Upper lobe of right lung (tissue), 1 donor: ENCODE measurements at regions not wholly inside any gene's neighbourhood (a gene's known extent, or its start where the extent isn't known, plus 50 kb on each side); places are given as distances from the start of the nearest gene placed in this dataset.

Source experiments
- ATAC-seq: fragments of 200-7000 bp; cut with Tn5 transposase; one replicate; pipeline ENCODE4 v1.9.1; 2020; ENCODE audit warnings: mild to moderate bottlenecking, moderate library complexity
- DNase-seq: peaks from one replicate; pipeline ENCODE4 v3.0.0-alpha.2; 2020
- H3K27ac ChIP-seq: fragments of 200-600 bp; one replicate; pipeline ENCODE4 v1.8.0; 2022
- H3K27me3 ChIP-seq: fragments of 200-600 bp; one replicate; pipeline ENCODE4 v1.8.0; 2022; ENCODE audit warnings: mild to moderate bottlenecking
- H3K36me3 ChIP-seq: fragments of 200-600 bp; one replicate; pipeline ENCODE4 v1.8.0; 2022
- H3K4me1 ChIP-seq: fragments of 200-600 bp; one replicate; pipeline ENCODE4 v1.8.0; 2022
- H3K4me3 ChIP-seq: fragments of 200-600 bp; one replicate; pipeline ENCODE4 v1.8.0; 2022; ENCODE audit warnings: mild to moderate bottlenecking
- H3K9me3 ChIP-seq: fragments of 200-600 bp; one replicate; pipeline ENCODE4 v1.8.0; 2022
- CTCF ChIP-seq: fragments of 200-600 bp; IDR thresholded peaks from one replicate; pipeline ENCODE4 v1.8.0; 2022; ENCODE audit warnings: antibody characterized with exemption
- intact Hi-C: fragments of 100-400 bp; cut with DNase I; formaldehyde crosslinking; loops from one replicate; pipeline ENCODE4 v1.11.0; 2022
- donor health status: DM: no; HTN: yes; CAD: no; lungs with severe emphysema.

GRCh38 chr2:104127049-104127770 lies 726.7 kb upstream of the POU3F3 start:
- intact Hi-C loops, result no loop called here
- Histone ChIP-seq H3K27me3 (no peaks in the 10 kb centered on the region), H3K4me3 (no peak overlapping the region), H3K4me1 (no peaks in the 10 kb centered on the region), H3K27ac (no peak overlapping the region), H3K9me3 (no peaks in the 10 kb centered on the region), H3K36me3 (no peaks in the 10 kb centered on the region)
- DNase-seq (no peak), ATAC-seq (no peak)
- no peak for TF ChIP-seq CTCF

GRCh38 chr2:104140361-104140760 lies 713.6 kb upstream of the POU3F3 start:
- no peak for DNase-seq
- no peak for TF ChIP-seq CTCF
- H3K36me3 ChIP-seq, result no peaks in the 10 kb centered on the region
- H3K4me1 ChIP-seq, result no peaks in the 10 kb centered on the region
- ATAC-seq, result no peak
- no peaks in the 10 kb centered on the region for H3K9me3 ChIP-seq
- H3K4me3 ChIP-seq, result no peak overlapping the region
- no peaks in the 10 kb centered on the region for H3K27me3 ChIP-seq
- intact Hi-C loops, result no loop called here
- no peak overlapping the region for H3K27ac ChIP-seq

- Histone ChIP-seq H3K27ac (no peak overlapping the region), H3K27me3 (no peaks in the 10 kb centered on the region), H3K9me3 (no peaks in the 10 kb centered on the region), H3K4me3 (no peak overlapping the region), H3K36me3 (no peaks in the 10 kb centered on the region), H3K4me1 (no peaks in the 10 kb centered on the region)
- DNase-seq (no peak), ATAC-seq (no peak)
- intact Hi-C loops, result no loop called here
- TF ChIP-seq CTCF, result no peak
Observed at GRCh38 chr2:104158191-104158590, 695.7 kb upstream of the POU3F3 start.

GRCh38 chr2:104163611-104164130 lies 690.2 kb upstream of the POU3F3 start:
- DNase-seq, result no peak
- Histone ChIP-seq H3K36me3 (no peaks in the 10 kb centered on the region), H3K4me1 (no peaks in the 10 kb centered on the region), H3K4me3 (no peak overlapping the region), H3K27ac (no peak overlapping the region), H3K9me3 (no peaks in the 10 kb centered on the region), H3K27me3 (no peaks in the 10 kb centered on the region)
- no peak for ATAC-seq
- TF ChIP-seq CTCF, result no peak
- intact Hi-C loops, result no loop called here

- H3K4me1 ChIP-seq, result no peaks in the 10 kb centered on the region
- H3K9me3 ChIP-seq, result no peaks in the 10 kb centered on the region
- no peaks in the 10 kb centered on the region for H3K36me3 ChIP-seq
- TF ChIP-seq CTCF, result no peak
- ATAC-seq (no peak), DNase-seq (no peak)
- no peaks in the 10 kb centered on the region for H3K27me3 ChIP-seq
- H3K4me3 ChIP-seq, result no peak overlapping the region
- intact Hi-C loops, result no loop called here
- H3K27ac ChIP-seq, result no peak overlapping the region
Observed at GRCh38 chr2:104164721-104165252, 689.1 kb upstream of the POU3F3 start.
